Ishikawa (cell line): ENCODE measurements at regions not wholly inside any gene's neighbourhood (a gene's known extent, or its start where the extent isn't known, plus 50 kb on each side); places are given as distances from the start of the nearest gene placed in this dataset.

Source experiments
- CEBPB ChIP-seq: IDR thresholded peaks from 2 replicates; pipeline ENCODE4 v1.6.1; 2012
- CREB1 ChIP-seq: IDR thresholded peaks from 2 replicates; pipeline ENCODE4 v1.6.1; 2012; ENCODE audit warnings: low read depth
- EGR1 ChIP-seq: IDR thresholded peaks from 2 replicates; pipeline ENCODE4 v1.6.1; 2012
- EP300 ChIP-seq: IDR thresholded peaks from 2 replicates; pipeline ENCODE4 v1.6.1; 2012; ENCODE audit warnings: borderline replicate concordance
- FOXM1 ChIP-seq: IDR thresholded peaks from 2 replicates; pipeline ENCODE4 v1.6.1; 2012; ENCODE audit warnings: low read depth, borderline replicate concordance
- MAX ChIP-seq: IDR thresholded peaks from 2 replicates; pipeline ENCODE4 v1.6.1; 2012
- NFIC ChIP-seq: IDR thresholded peaks from 2 replicates; pipeline ENCODE4 v1.6.1; 2012
- RAD21 ChIP-seq: IDR thresholded peaks from 2 replicates; pipeline ENCODE4 v1.6.1; 2012; ENCODE audit warnings: low read depth
- REST ChIP-seq: IDR thresholded peaks from 2 replicates; pipeline ENCODE4 v1.6.1; 2012; ENCODE audit warnings: low read depth, mild to moderate bottlenecking
- TAF1 ChIP-seq: IDR thresholded peaks from 2 replicates; pipeline ENCODE4 v1.6.1; 2012; ENCODE audit warnings: low read depth, mild to moderate bottlenecking
- TCF12 ChIP-seq: IDR thresholded peaks from 2 replicates; pipeline ENCODE4 v1.6.1; 2012; ENCODE audit warnings: low read depth
- TEAD4 ChIP-seq: IDR thresholded peaks from 2 replicates; pipeline ENCODE4 v1.6.1; 2012
- USF1 ChIP-seq: IDR thresholded peaks from 2 replicates; pipeline ENCODE4 v1.6.1; 2012
- YY1 ChIP-seq: IDR thresholded peaks from 2 replicates; pipeline ENCODE4 v1.6.1; 2012; ENCODE audit warnings: low read depth
- ZBTB7A ChIP-seq: IDR thresholded peaks from 2 replicates; pipeline ENCODE4 v1.6.1; 2012; ENCODE audit warnings: low read depth

- TF ChIP-seq TEAD4 (no peak), USF1 (no peak), CEBPB (no peak), REST (no peak), YY1 (no peak), ZBTB7A (no peak), EP300 (no peak), FOXM1 (no peak), RAD21 (no peak), EGR1 (no peak), NFIC (no peak), TAF1 (no peak), CREB1 (no peak), TCF12 (no peak), MAX (no peak)
These were observed 133.6 kb upstream of the NAV3 start for GRCh38 chr12:77697126-77697525.

- TF ChIP-seq MAX, result no peak
- no peak for TF ChIP-seq RAD21
- TF ChIP-seq FOXM1, result no peak
- no peak for TF ChIP-seq TCF12
These were observed 134.5 kb upstream of the NAV3 start for GRCh38 chr12:77696183-77696582.

GRCh38 chr12:77689510-77690086 is 141.1 kb upstream of the NAV3 start:
- TF ChIP-seq CEBPB (no peak), YY1 (no peak), TEAD4 (no peak), TAF1 (no peak), FOXM1 (no peak), MAX (no peak), USF1 (no peak), REST (no peak), EGR1 (no peak), TCF12 (no peak), EP300 (no peak), RAD21 (no peak), NFIC (no peak), CREB1 (no peak), ZBTB7A (no peak)

GRCh38 chr12:77687321-77687720 is 143.4 kb upstream of the NAV3 start:
- TF ChIP-seq ZBTB7A (no peak), RAD21 (no peak), EP300 (no peak), EGR1 (no peak), NFIC (no peak), YY1 (no peak), CEBPB (no peak), REST (no peak), CREB1 (no peak), MAX (no peak), USF1 (no peak), TEAD4 (no peak), FOXM1 (no peak), TCF12 (no peak), TAF1 (no peak)
